Neural cell (in vitro differentiated cells): ENCODE measurements at regions not wholly inside any gene's neighbourhood (a gene's known extent, or its start where the extent isn't known, plus 50 kb on each side); places are given as distances from the start of the nearest gene placed in this dataset.

Experiments used
- H2AFZ ChIP-seq: fragments of 200-600, 300-800 bp; sonication (generic), shearing (Covaris generic); 2 replicates; pipeline ENCODE4 v1.6.0; 2014; ENCODE audit warnings: low read depth, mild to moderate bottlenecking, antibody characterized with exemption, low read length, moderate library complexity
- H3F3A ChIP-seq: fragments of 200-600 bp; shearing (Covaris generic); 2 replicates; pipeline ENCODE4 v1.6.1; 2016; ENCODE audit warnings: mild to moderate bottlenecking, moderate library complexity, mixed read lengths, antibody characterized with exemption, low read length; ENCODE audit not compliant: insufficient read depth, poor library complexity, severe bottlenecking
- H3K27ac ChIP-seq: fragments of 200-600, 300-800 bp; sonication (generic), shearing (Covaris generic); 2 replicates; pipeline ENCODE4 v1.5.1; 2014; ENCODE audit warnings: mild to moderate bottlenecking, low read length, moderate library complexity
- H3K27me3 ChIP-seq: fragments of 300-800, 200-600 bp; sonication (generic), shearing (Covaris generic); 2 replicates; pipeline ENCODE4 v1.6.0; 2014; ENCODE audit warnings: mild to moderate bottlenecking, low read depth, low read length, moderate library complexity; ENCODE audit not compliant: insufficient read depth
- H3K36me3 ChIP-seq: fragments of 300-800, 200-600 bp; sonication (generic), shearing (Covaris generic); 2 replicates; pipeline ENCODE4 v1.5.1; 2014; ENCODE audit warnings: mild to moderate bottlenecking, antibody characterized with exemption, low read length, moderate library complexity; ENCODE audit not compliant: insufficient read depth
- H3K4me2 ChIP-seq: fragments of 300-800, 200-600 bp; sonication (generic), shearing (Covaris generic); 2 replicates; pipeline ENCODE4 v1.6.0; 2014; ENCODE audit warnings: mild to moderate bottlenecking, low read length
- H3K4me3 ChIP-seq: fragments of 300-800, 200-600 bp; sonication (generic), shearing (Covaris generic); 2 replicates; pipeline ENCODE4 v1.5.1; 2014; ENCODE audit warnings: mild to moderate bottlenecking, low read length, moderate library complexity
- H3K79me2 ChIP-seq: fragments of 200-600 bp; shearing (Covaris generic); replicated peaks from 2 replicates; pipeline ENCODE4 v1.6.0; 2014; ENCODE audit warnings: mild to moderate bottlenecking, low read length, moderate library complexity; ENCODE audit not compliant: insufficient read depth
- H3K9ac ChIP-seq: fragments of 300-800, 200-600 bp; sonication (generic), shearing (Covaris generic); 2 replicates; pipeline ENCODE4 v1.6.1; 2016; ENCODE audit warnings: mild to moderate bottlenecking, low read length, mixed read lengths
- H3K9me2 ChIP-seq: fragments of 200-600 bp; shearing (Covaris generic); 2 replicates; pipeline ENCODE4 v1.6.1; 2016; ENCODE audit warnings: mild to moderate bottlenecking, low read length, mixed read lengths; ENCODE audit not compliant: insufficient read depth
- H3K9me3 ChIP-seq: fragments of 200-600, 300-800 bp; sonication (generic), shearing (Covaris generic); 2 replicates; pipeline ENCODE4 v1.6.1; 2016; ENCODE audit warnings: mild to moderate bottlenecking, mixed run types, low read length, moderate library complexity, mixed read lengths
- H4K20me1 ChIP-seq: fragments of 200-600 bp; shearing (Covaris generic); 2 replicates; pipeline ENCODE4 v1.6.1; 2016; ENCODE audit warnings: mild to moderate bottlenecking, mixed run types; ENCODE audit not compliant: insufficient read depth
- EP300 ChIP-seq: fragments of 450-650 bp; conservative IDR thresholded peaks from 2 replicates; pipeline ENCODE4 v1.6.1; 2014; ENCODE audit warnings: antibody characterized with exemption, mild to moderate bottlenecking, moderate library complexity; ENCODE audit not compliant: poor library complexity, severe bottlenecking
- EZH2 ChIP-seq: fragments of 200-600, 300-800 bp; shearing (Covaris generic), sonication (generic); IDR thresholded peaks from 2 replicates; pipeline ENCODE4 v1.6.1; 2014; ENCODE audit warnings: antibody characterized with exemption, low read length, borderline replicate concordance, mild to moderate bottlenecking; ENCODE audit not compliant: insufficient read depth, poor library complexity, severe bottlenecking
- MXI1 ChIP-seq: fragments of 450-650 bp; conservative IDR thresholded peaks from 2 replicates; pipeline ENCODE4 v1.6.1; 2014; ENCODE audit warnings: antibody characterized with exemption, mild to moderate bottlenecking; ENCODE audit not compliant: poor library complexity, severe bottlenecking
- POLR2AphosphoS5 ChIP-seq: IDR thresholded peaks from 2 replicates; pipeline ENCODE4 v1.6.1; 2012
- RAD21 ChIP-seq: fragments of 450-650 bp; conservative IDR thresholded peaks from 2 replicates; pipeline ENCODE4 v1.6.1; 2014; ENCODE audit warnings: antibody characterized with exemption, mild to moderate bottlenecking, moderate library complexity
- SMC3 ChIP-seq: fragments of 450-650 bp; conservative IDR thresholded peaks from 2 replicates; pipeline ENCODE4 v1.6.1; 2014; ENCODE audit warnings: antibody characterized with exemption, mild to moderate bottlenecking, moderate library complexity; ENCODE audit not compliant: poor library complexity
- TAF1 ChIP-seq: IDR thresholded peaks from 2 replicates; pipeline ENCODE4 v1.6.1; 2012; ENCODE audit warnings: low read depth
- TF ChIP-seq, protein P1 (sequence below): fragments of 450-650 bp; IDR thresholded peaks from 2 replicates; pipeline ENCODE4 v1.5.1; 2014; ENCODE audit warnings: antibody characterized with exemption, mild to moderate bottlenecking, moderate library complexity; ENCODE audit not compliant: poor library complexity, severe bottlenecking
- TF ChIP-seq, protein P2 (sequence below): IDR thresholded peaks from 2 replicates; pipeline ENCODE4 v1.6.1; 2012; ENCODE audit warnings: borderline replicate concordance

DNA sequence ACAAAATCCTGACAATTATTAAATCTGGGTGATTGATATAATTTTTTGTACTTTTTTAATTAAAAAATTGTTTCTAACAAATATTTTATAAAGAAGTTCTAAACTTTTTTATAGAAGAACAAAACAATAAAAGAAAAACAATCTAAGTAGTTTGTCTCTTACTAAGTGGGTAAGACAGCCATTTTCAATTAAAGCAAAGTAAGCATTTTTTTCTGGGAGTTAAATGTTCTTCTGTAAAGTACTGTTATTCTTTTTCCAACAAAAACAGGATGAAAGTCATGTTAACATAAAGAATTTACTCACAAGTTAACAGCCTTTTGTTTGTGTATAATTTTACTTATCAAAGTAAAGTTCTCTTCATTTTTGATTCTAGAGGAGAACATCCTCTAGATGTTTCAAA lies 1029.9 kb downstream of the JRKL start:
- H3K9ac ChIP-seq: no peak overlapping the region
- TF ChIP-seq, protein P1, sequence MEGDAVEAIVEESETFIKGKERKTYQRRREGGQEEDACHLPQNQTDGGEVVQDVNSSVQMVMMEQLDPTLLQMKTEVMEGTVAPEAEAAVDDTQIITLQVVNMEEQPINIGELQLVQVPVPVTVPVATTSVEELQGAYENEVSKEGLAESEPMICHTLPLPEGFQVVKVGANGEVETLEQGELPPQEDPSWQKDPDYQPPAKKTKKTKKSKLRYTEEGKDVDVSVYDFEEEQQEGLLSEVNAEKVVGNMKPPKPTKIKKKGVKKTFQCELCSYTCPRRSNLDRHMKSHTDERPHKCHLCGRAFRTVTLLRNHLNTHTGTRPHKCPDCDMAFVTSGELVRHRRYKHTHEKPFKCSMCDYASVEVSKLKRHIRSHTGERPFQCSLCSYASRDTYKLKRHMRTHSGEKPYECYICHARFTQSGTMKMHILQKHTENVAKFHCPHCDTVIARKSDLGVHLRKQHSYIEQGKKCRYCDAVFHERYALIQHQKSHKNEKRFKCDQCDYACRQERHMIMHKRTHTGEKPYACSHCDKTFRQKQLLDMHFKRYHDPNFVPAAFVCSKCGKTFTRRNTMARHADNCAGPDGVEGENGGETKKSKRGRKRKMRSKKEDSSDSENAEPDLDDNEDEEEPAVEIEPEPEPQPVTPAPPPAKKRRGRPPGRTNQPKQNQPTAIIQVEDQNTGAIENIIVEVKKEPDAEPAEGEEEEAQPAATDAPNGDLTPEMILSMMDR: no peak
- TF ChIP-seq POLR2AphosphoS5: no peak
- TF ChIP-seq, protein P2, sequence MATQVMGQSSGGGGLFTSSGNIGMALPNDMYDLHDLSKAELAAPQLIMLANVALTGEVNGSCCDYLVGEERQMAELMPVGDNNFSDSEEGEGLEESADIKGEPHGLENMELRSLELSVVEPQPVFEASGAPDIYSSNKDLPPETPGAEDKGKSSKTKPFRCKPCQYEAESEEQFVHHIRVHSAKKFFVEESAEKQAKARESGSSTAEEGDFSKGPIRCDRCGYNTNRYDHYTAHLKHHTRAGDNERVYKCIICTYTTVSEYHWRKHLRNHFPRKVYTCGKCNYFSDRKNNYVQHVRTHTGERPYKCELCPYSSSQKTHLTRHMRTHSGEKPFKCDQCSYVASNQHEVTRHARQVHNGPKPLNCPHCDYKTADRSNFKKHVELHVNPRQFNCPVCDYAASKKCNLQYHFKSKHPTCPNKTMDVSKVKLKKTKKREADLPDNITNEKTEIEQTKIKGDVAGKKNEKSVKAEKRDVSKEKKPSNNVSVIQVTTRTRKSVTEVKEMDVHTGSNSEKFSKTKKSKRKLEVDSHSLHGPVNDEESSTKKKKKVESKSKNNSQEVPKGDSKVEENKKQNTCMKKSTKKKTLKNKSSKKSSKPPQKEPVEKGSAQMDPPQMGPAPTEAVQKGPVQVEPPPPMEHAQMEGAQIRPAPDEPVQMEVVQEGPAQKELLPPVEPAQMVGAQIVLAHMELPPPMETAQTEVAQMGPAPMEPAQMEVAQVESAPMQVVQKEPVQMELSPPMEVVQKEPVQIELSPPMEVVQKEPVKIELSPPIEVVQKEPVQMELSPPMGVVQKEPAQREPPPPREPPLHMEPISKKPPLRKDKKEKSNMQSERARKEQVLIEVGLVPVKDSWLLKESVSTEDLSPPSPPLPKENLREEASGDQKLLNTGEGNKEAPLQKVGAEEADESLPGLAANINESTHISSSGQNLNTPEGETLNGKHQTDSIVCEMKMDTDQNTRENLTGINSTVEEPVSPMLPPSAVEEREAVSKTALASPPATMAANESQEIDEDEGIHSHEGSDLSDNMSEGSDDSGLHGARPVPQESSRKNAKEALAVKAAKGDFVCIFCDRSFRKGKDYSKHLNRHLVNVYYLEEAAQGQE: no peak
- TF ChIP-seq RAD21: no peak
- TF ChIP-seq SMC3: no peak
- no peak for TF ChIP-seq EP300
- no peak for TF ChIP-seq EZH2
- no peak for TF ChIP-seq TAF1
- no peak for TF ChIP-seq MXI1
- H3K4me2 ChIP-seq: no peak overlapping the region

DNA sequence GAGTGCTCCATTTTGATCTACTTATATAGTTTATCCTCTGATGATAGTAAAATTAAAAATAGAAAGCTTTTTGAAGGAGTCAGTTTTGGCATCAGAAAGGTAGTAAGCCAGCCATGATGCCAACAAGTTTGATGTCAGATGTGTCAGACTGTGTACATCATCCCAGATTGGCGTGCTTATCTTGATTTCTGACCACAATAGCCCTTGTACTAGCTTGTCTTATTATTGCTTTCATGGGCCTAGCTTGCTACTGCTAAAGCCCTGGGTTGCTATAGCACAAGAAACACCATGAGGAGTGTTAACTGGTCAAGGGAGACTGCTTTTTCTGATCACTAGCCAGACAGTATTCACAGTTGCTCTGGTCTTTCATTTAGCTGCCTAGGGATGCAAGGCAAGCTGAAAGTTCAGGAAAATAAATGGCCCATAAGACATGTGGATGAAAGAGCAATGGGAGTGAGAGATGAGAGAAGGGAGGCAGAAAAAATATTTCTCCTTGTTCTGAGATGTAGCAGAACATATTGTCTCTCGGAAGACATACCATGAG lies 1038.5 kb downstream of the JRKL start:
- Histone ChIP-seq H3K9me3 (no peaks in the 10 kb centered on the region), H3K9me2 (no peaks in the 10 kb centered on the region), H3F3A (no peaks in the 10 kb centered on the region), H3K9ac (no peak overlapping the region), H3K27ac (no peak overlapping the region), H3K27me3 (no peaks in the 10 kb centered on the region), H4K20me1 (no peaks in the 10 kb centered on the region), H3K4me3 (no peak overlapping the region), H2AFZ (no peak overlapping the region), H3K4me2 (no peak overlapping the region), H3K36me3 (no peaks in the 10 kb centered on the region), H3K79me2 (no peaks in the 10 kb centered on the region)
- TF ChIP-seq, protein P1: no peak
- no peak for TF ChIP-seq RAD21
- no peak for TF ChIP-seq EP300
- no peak for TF ChIP-seq SMC3
- TF ChIP-seq TAF1: no peak
- TF ChIP-seq EZH2: no peak
- TF ChIP-seq POLR2AphosphoS5: no peak
- TF ChIP-seq MXI1: no peak
- TF ChIP-seq, protein P2: no peak

More for the DNA sequence above, 1029.9 kb downstream of the JRKL start:
- H3K79me2 ChIP-seq: no peaks in the 10 kb centered on the region
- H3K27me3 ChIP-seq: no peaks in the 10 kb centered on the region
- no peak overlapping the region for H3K4me3 ChIP-seq
- no peak overlapping the region for H3K27ac ChIP-seq
- H3K36me3 ChIP-seq: no peaks in the 10 kb centered on the region
- H3K9me3 ChIP-seq: no peaks in the 10 kb centered on the region
- no peaks in the 10 kb centered on the region for H4K20me1 ChIP-seq
- no peaks in the 10 kb centered on the region for H3K9me2 ChIP-seq
- H3F3A ChIP-seq: no peaks in the 10 kb centered on the region
- H2AFZ ChIP-seq: no peak overlapping the region
